HEK293 (cell line): ENCODE measurements at regions not wholly inside any gene's neighbourhood (a gene's known extent, or its start where the extent isn't known, plus 50 kb on each side); places are given as distances from the start of the nearest gene placed in this dataset.

Source experiments
- CTCF ChIA-PET: fragments of 350-600 bp; formaldehyde crosslinking; extraction: SDS; loops from one replicate; lab custom pipeline; 2021; ENCODE audit warnings: antibody characterized with exemption; lab: Yijun Ruan, JAX
- POLR2A ChIA-PET: fragments of 300-600 bp; formaldehyde crosslinking; extraction: SDS; loops from one replicate; lab custom pipeline; 2020; ENCODE audit warnings: antibody characterized with exemption, inconsistent platforms; lab: Yijun Ruan, JAX
- H3K27ac ChIP-seq: fragments of 200-500 bp; sonication (Bioruptor generic); 2 replicates; pipeline ENCODE4 v1.5.1; 2014; ENCODE audit warnings: low read depth, low read length, control low read depth, inconsistent platforms; ENCODE audit errors: extremely low read depth
- H3K36me3 ChIP-seq, 2 experiments: fragments of 200-500 bp in 1 of 2; sonication (Bioruptor generic) in 1 of 2; 1 replicate in 1 of 2; 2 replicates in 1 of 2; pipeline ENCODE4 v1.5.1; 2014 to 2017; ENCODE audit warnings: inconsistent platforms in 2 of 2, low read length in 2 of 2; ENCODE audit not compliant: control insufficient read depth in 2 of 2, insufficient read depth in 1 of 2
- H3K4me1 ChIP-seq: fragments of 200-500 bp; sonication (Bioruptor generic); 2 replicates; pipeline ENCODE4 v1.5.1; 2014; ENCODE audit warnings: mild to moderate bottlenecking, low read length, inconsistent platforms; ENCODE audit not compliant: control insufficient read depth, insufficient read depth
- H3K4me3 ChIP-seq: 2 replicates; pipeline ENCODE4 v1.5.1; 2011; ENCODE audit warnings: low read depth, mild to moderate bottlenecking, control low read depth, low read length, moderate library complexity
- H3K9me3 ChIP-seq: fragments of 200-500 bp; sonication (Bioruptor generic); 2 replicates; pipeline ENCODE4 v1.5.1; 2014; ENCODE audit warnings: low read depth, low read length, inconsistent platforms; ENCODE audit not compliant: control insufficient read depth, insufficient read depth
- CTCF ChIP-seq: fragments of 450-650 bp; formaldehyde crosslinking; IDR thresholded peaks from 2 replicates; pipeline ENCODE4 v1.5.1; 2016; ENCODE audit warnings: missing biosample characterization, missing genetic modification characterization
- GLI2 ChIP-seq: fragments of 450-650 bp; formaldehyde crosslinking; IDR thresholded peaks from 2 replicates; pipeline ENCODE4; 2017; ENCODE audit warnings: missing biosample characterization, missing genetic modification characterization, low read depth, borderline replicate concordance
- KLF9 ChIP-seq: fragments of 450-650 bp; formaldehyde crosslinking; IDR thresholded peaks from 2 replicates; pipeline ENCODE4 v1.5.1; 2016; ENCODE audit warnings: missing biosample characterization, missing genetic modification characterization, low read depth
- MZF1 ChIP-seq: fragments of 450-650 bp; formaldehyde crosslinking; IDR thresholded peaks from 2 replicates; pipeline ENCODE4 v1.5.1; 2017; ENCODE audit warnings: missing biosample characterization, missing genetic modification characterization, borderline replicate concordance
- TSHZ1 ChIP-seq: fragments of 450-650 bp; formaldehyde crosslinking; IDR thresholded peaks from 2 replicates; pipeline ENCODE4 v1.5.1; 2016; ENCODE audit warnings: missing biosample characterization, missing genetic modification characterization, borderline replicate concordance
- YY2 ChIP-seq: fragments of 450-650 bp; formaldehyde crosslinking; IDR thresholded peaks from 2 replicates; pipeline ENCODE4 v1.5.1; 2016; ENCODE audit warnings: missing biosample characterization, missing genetic modification characterization
- ZBTB44 ChIP-seq: fragments of 450-650 bp; IDR thresholded peaks from 2 replicates; pipeline ENCODE4 v1.5.1; 2018; ENCODE audit warnings: missing biosample characterization, mild to moderate bottlenecking, missing genetic modification characterization
- ZFP69B ChIP-seq: fragments of 450-650 bp; formaldehyde crosslinking; IDR thresholded peaks from 2 replicates; pipeline ENCODE4 v1.5.1; 2016; ENCODE audit warnings: missing biosample characterization, missing genetic modification characterization
- ZNF114 ChIP-seq: fragments of 450-650 bp; formaldehyde crosslinking; IDR thresholded peaks from 2 replicates; pipeline ENCODE4 v1.5.0; 2017; ENCODE audit warnings: missing biosample characterization, missing genetic modification characterization
- ZNF157 ChIP-seq: fragments of 450-650 bp; formaldehyde crosslinking; IDR thresholded peaks from 2 replicates; pipeline ENCODE4 v1.5.1; 2016; ENCODE audit warnings: missing biosample characterization, missing genetic modification characterization
- ZNF18 ChIP-seq: fragments of 450-650 bp; formaldehyde crosslinking; IDR thresholded peaks from 2 replicates; pipeline ENCODE4 v1.5.1; 2016; ENCODE audit warnings: missing biosample characterization, missing genetic modification characterization
- ZNF19 ChIP-seq: fragments of 450-650 bp; formaldehyde crosslinking; IDR thresholded peaks from 2 replicates; pipeline ENCODE4; 2016; ENCODE audit warnings: missing biosample characterization, missing genetic modification characterization, low read depth
- ZNF366 ChIP-seq: fragments of 450-650 bp; formaldehyde crosslinking; conservative IDR thresholded peaks from 2 replicates; pipeline ENCODE4 v1.5.1; 2016; ENCODE audit warnings: missing biosample characterization, missing genetic modification characterization
- ZNF510 ChIP-seq: fragments of 450-650 bp; formaldehyde crosslinking; IDR thresholded peaks from 2 replicates; pipeline ENCODE4 v1.5.1; 2018; ENCODE audit warnings: mild to moderate bottlenecking, missing genetic modification characterization, missing biosample characterization; ENCODE audit not compliant: insufficient replicate concordance
- ZNF514 ChIP-seq: fragments of 450-650 bp; formaldehyde crosslinking; IDR thresholded peaks from 2 replicates; pipeline ENCODE4 v1.5.1; 2016; ENCODE audit warnings: missing biosample characterization, missing genetic modification characterization
- ZNF518A ChIP-seq: fragments of 450-650 bp; formaldehyde crosslinking; conservative IDR thresholded peaks from 2 replicates; pipeline ENCODE4 v1.5.1; 2016; ENCODE audit warnings: low read depth, missing biosample characterization, missing genetic modification characterization
- ZNF529 ChIP-seq: fragments of 450-650 bp; formaldehyde crosslinking; IDR thresholded peaks from 2 replicates; pipeline ENCODE4 v1.5.1; 2017; ENCODE audit warnings: missing genetic modification characterization, missing biosample characterization; ENCODE audit not compliant: insufficient replicate concordance
- ZNF677 ChIP-seq: fragments of 450-650 bp; IDR thresholded peaks from 2 replicates; pipeline ENCODE4 v1.5.0; 2018; ENCODE audit warnings: missing biosample characterization, mild to moderate bottlenecking, missing genetic modification characterization, moderate library complexity

- TF ChIP-seq ZNF157 (tag by site-specific recombination): no peak
These were observed 240.0 kb upstream of the LARGE1 start (continued) for GRCh38 chr22:34160141-34160783.

- POLR2A ChIA-PET: no interaction called here
- no peaks in the 10 kb centered on the region for H3K36me3 ChIP-seq
- H3K9me3 ChIP-seq: no peaks in the 10 kb centered on the region
- no peaks in the 10 kb centered on the region for H3K4me1 ChIP-seq
- no peak overlapping the region for H3K27ac ChIP-seq
- CTCF ChIA-PET: interaction anchor here (0.8 kb wide), 1 partner anchor 1070 kb away, joined by 3 read pairs; no protein-coding TSS in a partner anchor
- TF ChIP-seq ZNF529: no peak
- TF ChIP-seq ZNF510: no peak
- TF ChIP-seq ZBTB44 (tag by site-specific recombination): no peak
- TF ChIP-seq ZNF366 (tag by site-specific recombination): no peak
- no peak for TF ChIP-seq ZFP69B
- TF ChIP-seq ZNF114 (tag by site-specific recombination): no peak
- no peak for TF ChIP-seq ZNF677 (tag by site-specific recombination)
- no peak for TF ChIP-seq ZNF19
- TF ChIP-seq MZF1 (tag by site-specific recombination): no peak
- no peak for TF ChIP-seq YY2
- TF ChIP-seq GLI2: no peak
- no peak for TF ChIP-seq KLF9 (tag by site-specific recombination)
- no peak for TF ChIP-seq CTCF (tag by site-specific recombination)
- no peak for TF ChIP-seq ZNF514 (tag by site-specific recombination)
- H3K4me3 ChIP-seq: no peak overlapping the region
These were observed 241.3 kb upstream of the LARGE1 start for GRCh38 chr22:34161431-34162123.

- POLR2A ChIA-PET: no interaction called here
- H3K27ac ChIP-seq: no peak overlapping the region
- no peaks in the 10 kb centered on the region for H3K9me3 ChIP-seq
- no peak overlapping the region for H3K4me3 ChIP-seq
- CTCF ChIA-PET: no interaction called here
- H3K4me1 ChIP-seq: no peaks in the 10 kb centered on the region
- H3K36me3 ChIP-seq: no peaks in the 10 kb centered on the region
- TF ChIP-seq TSHZ1 (tag by site-specific recombination) (no peak), ZNF18 (tag by site-specific recombination) (no peak), ZNF518A (tag by site-specific recombination) (no peak)
These were observed 278.7 kb upstream of the LARGE1 start for GRCh38 chr22:34198976-34199375.
